ENCODE measurements at regions not wholly inside any gene's neighbourhood (a gene's known extent, or its start where the extent isn't known, plus 50 kb on each side); places are given as distances from the start of the nearest gene placed in this dataset.
"Not testable (repeated sequence)": the region's sequence is repeated elsewhere in the genome, so short reads cannot be mapped to it uniquely, and the experiment has no call there.

DNA sequence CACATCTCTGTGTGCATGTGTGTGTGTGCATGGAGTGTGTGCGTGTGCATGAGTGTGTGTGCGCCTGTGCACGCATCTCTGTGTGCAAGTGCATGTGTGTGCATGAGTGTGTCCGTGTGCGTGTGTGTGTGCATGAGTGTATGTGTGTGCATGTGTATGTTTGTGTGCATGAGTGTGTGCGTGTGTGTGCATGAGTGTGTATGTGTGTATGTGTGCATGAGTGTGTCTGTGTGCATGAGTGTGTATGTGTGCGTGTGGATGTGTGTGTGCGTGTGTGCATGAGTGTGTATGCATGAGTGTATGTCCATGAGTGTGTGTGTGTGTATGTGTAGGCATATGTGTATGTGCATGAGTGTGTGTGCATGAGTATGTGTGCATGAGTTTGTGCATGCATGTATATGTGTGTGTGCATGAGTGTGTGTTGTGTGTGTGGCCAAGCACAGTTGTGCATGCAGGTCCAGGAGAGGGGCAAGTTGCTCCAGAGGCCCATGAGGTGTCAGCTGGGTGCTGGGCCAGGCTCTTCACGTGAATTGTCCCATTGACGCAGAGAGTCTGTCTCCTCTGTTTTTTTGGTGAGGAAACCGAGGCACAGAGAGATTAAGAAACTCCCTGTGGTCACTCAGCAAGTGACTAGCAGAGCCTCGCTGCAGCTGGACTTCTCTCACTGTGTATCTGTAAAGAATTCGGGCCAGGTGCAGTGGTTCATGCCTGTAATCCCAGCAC lies 75.5 kb downstream of the ASB1 start:
- DNase-seq (ENCODE audit: low spot score) = no peak

DNA sequence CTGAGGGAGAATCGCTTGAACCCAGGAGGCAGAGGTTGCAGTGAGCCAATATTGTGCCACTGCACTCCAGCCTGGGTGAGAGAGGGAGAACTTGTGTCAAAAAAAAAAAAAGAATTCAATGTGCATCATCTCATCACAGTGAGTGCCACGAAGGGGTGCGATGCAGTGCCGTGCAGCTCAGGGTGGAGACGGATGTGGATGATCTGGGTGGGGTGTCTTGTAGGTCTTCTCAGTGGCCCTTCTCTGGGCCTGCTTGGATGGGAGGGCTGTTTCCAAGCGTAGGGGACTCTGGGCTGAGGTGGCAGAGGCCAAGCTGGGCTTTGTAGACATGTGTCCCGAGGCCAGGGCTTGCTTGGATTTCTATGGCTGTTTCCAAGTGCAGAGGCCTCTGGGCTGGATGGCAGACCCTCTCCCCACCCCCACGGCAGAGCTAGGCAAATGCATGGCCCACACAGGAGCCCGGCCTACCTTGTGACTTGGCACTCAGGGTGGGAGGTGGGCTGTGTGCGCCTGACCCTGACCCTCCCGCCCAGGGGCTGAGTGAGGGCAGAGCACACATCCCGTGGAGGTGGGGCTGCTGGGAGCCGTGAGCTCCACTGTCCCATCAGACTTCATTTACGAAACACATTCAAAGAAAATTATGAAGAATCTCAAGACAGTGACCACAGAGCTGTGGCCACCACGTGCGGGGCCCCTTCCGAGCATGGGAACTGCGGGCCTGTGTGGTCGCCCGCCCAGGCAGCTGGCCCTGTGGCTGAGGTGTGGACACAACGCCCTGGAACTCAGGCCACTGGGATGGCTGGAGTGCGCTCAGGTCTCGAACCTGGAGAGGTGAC lies 76.4 kb downstream of the ASB1 start:
- DNase-seq (ENCODE audit: low spot score) = no peak

DNA sequence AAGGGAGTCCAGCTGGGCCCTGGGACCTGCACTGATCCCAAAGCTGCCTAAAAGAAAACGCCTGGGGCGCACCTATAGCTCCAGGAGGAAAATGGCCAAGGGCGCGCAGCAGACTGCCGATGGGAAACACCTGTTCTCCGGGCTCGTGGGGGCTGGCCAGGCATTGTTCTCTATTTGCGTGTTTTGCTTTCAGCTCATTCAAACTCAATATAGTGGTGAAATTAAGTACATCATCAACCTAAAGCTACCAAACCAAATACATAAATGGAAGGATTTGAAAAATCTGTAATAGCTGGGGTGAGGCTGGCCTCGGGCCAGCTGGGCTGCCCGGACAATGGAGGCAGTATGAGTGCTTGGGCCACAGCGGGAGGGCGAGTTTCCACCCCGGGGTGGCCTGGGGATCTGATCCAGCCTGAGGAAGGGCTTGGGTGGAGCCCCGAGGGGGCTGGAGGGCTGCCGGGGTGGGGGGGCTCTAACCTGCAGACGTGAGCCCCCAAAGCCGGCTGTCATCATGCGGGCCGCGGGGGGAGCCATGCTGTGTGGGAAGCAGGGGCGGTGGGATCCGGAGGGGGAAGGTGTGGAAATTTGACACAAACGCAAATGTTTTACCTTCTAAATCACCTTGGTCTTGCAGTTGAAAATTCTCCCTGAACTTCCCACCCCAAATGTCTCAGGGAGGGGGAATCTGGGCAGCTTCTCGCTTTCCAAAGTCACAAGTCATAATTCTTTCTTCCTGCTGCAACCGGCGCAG lies 77.6 kb downstream of the ASB1 start:
- no peak for DNase-seq (ENCODE audit: low spot score)

DNA sequence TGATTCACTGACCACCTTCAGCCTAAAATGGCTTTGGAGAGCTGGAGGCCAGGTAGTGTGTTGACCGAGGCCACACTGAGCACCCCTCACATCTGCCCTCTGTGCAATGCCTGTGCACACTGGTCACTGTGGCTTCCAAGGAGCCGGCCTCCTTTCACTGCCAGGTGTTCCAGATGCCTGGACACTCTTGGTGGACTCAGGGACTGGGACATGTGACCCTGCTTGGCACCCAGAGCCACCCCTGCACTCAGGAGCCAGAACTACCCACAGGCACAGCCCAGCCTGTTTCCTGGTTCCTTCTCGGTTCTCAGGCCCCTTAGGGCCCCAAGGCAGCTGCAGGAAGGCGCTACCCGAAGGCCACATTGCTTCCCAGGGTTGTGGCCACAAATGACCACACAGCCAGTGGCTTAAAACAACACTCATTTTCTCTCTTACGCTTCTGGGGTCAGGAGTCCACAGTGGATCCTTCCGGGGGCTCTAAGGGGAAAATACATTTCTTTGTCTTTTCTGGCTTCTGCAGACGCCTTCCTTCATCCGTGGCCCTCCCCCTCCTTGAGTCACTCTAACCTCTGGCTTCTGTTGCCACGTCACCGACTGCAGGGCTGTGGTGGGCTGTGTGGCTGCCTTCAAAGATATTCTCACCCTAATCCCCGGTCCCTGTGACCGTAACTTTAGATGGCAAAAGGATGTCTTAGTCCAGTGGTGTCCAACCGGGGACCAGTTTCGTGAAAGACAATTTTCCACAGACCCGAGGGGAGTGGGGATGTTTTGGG lies 78.6 kb downstream of the ASB1 start:
- DNase-seq (ENCODE audit: low spot score) = no peak

DNA sequence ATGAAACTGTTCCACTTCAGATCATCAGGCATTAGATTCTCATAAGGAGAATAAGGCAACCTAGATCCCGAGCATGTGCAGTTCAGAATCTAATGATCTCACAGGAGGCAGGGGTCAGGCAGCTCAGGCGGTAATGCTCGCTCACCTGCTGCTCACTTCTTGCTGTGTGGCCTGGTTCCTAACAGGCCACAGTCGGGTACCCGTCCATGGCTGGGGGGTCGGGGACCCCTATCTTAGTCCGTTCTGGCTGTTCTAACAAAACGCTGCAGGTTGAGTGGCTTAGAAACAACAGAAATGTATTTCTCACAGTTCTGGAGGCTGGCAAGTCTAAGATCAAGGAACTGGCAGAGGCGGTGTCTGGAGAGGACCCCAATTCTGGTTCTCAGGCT lies 79.2 kb downstream of the ASB1 start:
- DNase-seq (ENCODE audit: low spot score) = no peak

DNA sequence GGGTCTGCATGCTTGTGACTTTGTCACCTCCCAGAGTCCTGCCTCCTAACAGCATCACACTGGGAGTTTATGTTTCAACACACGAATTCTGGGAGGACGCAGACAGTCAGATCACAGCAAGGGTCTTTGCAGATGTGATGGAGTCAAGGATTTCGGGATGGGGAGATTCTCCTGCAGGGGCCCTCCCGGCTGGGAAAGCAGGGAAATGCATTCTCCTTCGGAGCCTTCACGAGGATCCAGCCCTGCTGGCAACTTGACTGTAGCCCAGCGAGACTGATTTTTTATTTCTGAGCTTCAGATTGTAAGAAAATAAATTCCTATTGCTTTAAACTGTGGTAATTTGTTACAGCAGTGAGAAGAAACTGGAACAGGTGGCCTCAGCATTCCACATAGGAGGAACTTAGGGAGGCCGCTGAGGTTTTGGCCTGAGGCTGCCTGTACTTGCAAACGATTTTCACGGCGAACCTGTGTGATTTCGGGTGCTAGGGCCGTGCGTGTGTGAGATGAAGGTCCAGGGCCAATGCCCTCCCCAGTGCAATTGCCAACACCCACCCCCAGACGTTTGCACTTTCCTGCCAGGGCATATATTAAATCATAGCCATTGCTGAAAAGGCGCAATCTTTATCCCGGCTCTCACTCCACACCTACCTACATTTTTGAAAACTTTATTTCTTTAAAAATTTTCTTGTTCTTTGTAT lies 79.8 kb downstream of the ASB1 start:
- no peak for DNase-seq (ENCODE audit: low spot score)

DNA sequence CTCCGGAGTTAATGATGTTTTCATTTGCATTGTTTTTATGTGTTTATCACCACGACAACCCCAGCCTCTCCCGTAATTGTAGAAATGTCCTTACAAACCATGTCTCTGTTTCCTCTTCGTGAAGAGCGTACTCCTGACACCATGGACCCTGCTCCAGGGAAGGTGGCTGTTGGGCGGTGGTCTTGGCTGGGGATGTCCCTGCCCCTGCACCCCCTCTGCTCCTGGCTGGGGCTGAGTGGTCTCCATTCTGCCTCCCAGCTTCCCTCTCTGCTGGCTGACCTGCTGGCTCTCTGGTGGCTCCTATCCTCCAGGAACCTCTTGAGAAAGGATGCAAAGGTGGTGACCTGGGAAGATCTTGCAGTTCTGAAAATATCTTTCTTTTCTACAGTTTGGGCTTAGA lies 81.1 kb downstream of the ASB1 start:
- no peak for DNase-seq (ENCODE audit: low spot score)

DNA sequence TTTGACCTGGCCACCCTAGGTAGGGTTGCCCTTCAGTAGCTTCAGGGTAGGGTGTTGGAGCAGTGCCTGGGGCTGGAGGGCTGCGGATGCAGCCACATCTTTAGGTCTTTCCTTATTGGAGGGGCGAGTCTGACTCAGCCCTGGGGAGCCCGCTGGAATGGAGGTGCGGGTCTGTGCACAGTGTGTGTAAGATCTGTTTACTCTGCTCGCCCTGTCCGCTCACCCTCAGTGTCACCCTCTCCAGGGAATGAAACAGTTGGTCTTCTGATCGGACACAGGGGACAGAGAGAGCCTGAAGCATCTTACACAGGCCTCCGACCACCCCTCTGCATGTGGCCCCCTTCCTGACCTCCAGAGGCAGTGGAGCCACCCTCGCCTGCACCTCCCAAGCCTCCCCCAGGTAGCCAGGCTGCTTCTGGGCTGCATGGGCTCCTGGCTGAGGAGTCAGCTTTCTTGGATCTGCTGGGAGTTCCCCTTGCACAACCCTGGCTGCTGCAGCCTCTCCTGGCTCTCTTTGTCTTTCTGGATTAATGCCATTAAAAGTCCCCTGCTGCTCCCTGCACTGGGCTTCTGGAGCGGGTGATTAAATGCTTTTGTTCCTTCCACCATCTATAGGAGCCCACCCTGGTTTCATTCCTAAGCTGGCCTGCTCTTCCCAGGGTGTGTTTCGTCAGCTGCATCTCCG lies 82.6 kb downstream of the ASB1 start:
- no peak for DNase-seq (ENCODE audit: low spot score)

DNA sequence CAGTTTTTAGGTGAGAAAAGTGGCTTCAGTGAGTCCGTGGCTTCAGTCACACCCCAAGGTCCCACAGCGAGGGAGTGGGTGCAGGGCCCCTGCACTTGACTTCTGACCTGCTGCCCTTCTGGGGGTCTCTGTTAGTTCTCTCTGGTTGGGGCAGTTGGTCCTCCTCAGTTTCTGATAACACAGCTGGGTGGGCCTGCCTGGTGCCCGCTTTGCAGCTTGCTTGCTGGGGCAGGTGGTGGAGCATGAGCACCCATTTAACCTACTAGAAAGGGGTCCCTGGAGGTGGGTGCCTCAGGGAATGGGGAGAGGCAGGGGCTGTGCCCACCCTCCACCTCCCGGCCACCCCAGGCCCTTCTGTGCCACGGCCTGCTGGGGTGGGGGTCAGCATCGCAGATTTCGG lies 83.2 kb downstream of the ASB1 start:
- no peak for DNase-seq (ENCODE audit: low spot score)

DNA sequence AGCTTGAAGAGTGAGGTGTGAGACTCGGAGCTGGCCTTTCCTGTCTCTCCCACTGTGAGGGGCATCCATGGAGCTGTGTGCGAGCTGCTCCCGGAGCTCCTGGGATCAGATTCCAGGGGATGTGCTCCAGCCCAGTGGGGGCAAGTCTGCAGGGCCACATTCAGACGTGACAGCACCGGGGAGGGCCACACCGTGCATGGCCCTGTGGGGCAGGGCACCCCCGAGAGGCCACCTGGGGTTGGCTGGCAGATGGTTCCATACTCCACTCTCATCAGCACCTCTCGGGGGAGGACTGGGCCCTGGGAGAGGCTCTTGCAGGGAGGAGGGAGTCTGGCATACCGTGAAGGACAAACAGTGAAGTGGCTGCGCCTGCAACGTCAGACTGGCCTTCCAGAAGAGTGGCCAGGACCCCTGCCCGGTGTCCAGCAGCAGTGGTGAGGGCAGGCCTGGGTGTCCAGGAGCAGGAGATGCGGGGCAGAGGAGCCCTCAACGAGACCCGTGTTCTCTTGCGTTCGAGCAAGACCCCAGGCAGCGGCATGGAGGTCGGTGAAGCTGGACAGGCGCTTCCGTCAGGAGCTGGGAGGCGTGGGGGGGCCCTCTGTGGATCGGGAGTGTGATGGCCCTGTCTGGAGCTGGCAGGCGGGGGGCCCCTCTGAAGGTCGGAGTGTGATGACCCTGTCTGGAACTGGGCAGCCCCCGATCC lies 84.3 kb downstream of the ASB1 start:
- no peak for DNase-seq (ENCODE audit: low spot score)

DNA sequence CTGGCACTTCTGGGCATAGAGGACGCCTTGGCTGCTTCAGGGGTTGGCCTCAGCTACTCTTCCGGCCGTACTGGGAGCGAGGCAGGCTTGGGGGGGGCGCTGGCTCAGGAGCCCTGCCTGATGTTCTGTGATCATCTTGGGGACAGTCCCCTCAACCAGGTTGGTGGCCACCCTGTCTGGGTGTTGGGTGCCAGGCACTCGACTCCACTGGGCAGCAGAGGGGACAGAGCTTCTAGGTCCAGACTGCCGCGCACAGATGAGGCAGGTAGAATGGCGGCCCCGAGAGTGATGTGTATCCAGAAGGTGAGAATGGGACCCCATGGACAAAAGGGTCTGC lies 84.9 kb downstream of the ASB1 start:
- DNase-seq (ENCODE audit: low spot score) = no peak

DNA sequence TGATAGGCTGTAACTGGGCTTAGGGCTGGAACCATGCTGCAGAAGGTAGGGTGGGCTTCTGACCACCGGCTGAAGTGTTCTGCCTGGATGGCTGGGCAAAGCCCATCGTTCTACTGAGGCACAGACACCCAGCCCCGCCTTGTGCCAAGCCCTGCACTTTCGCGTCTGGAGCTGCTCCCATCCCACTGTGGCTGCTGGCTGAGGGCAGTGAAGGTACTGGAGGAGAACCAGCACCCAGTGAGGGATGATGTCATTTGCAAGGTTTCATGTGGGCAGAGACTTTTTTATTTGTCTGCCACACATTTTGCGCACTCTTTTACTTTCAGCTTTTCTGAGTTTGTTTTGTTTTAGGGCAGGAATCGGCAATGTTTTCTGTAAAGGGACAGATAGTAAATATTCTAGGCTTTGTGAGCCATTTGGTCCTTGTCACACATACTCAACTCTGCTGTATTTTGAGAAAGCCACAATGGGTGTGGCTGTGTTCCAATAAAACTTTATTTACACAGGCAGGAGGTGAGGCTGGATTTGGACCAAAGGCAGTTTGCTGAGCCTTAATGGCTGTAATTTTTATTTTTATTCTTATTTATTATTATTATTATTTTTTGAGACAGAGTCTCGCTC lies 85.6 kb downstream of the ASB1 start:
- DNase-seq (ENCODE audit: low spot score) = no peak

DNA sequence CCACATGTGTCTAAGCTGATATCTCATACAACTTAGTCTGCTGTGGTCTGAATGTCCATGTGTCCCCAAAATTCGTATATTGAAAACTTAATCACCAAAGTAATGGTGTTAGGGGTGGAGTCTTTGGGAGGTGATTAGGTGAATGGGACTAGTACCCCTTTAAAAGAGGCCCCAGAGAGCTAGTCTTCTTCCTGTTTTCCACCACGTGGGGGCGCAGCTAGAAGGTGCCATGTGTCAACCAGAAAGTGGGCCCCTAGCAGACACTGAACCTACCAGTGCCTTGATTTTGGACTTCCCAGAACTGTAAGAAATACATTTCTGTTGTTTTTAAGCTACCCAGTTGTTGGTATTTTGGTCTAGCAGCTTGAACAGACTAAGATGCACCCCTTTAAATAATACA lies 86.6 kb downstream of the ASB1 start:
- no peak for DNase-seq (ENCODE audit: low spot score)

DNA sequence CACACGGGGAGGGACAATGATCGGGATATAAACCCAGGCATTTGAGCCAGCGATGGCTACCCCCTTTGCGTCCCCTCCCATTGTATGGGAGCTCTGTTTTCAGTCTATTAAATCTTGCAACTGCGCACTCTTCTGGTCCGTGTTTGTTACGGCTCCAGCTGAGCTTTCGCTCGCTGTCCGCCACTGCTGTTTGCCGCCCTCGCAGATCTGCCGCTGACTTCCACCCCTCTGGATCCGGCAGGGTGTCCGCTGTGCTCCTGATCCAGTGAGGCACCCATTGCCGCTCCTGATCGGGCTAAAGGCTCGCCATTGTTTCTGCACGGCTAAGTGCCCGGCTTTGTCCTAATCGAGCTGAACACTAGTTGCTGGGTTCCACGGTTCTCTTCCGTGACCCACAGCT lies 87.3 kb downstream of the ASB1 start:
- DNase-seq (ENCODE audit: low spot score) = not testable (repeated sequence)

DNA sequence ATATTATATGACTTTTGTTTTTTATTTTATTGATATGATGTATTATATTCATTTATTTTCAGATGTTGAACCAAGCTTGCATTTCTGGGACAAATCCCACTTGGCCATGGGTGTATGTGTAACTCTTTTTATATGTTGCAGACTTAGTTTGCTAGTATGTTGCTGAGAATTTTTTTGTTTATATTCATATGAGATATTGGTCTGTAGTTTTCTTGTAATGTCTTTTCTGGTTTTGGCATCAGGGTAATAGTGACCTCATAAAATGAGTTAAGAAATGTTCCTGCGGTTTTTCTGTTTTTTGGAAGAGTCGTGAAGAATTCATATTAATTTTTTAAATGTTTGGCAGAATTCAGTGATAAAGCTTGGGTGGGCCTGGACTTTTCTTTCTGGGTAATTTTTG lies 88.7 kb downstream of the ASB1 start:
- no peak for DNase-seq (ENCODE audit: low spot score)

DNA sequence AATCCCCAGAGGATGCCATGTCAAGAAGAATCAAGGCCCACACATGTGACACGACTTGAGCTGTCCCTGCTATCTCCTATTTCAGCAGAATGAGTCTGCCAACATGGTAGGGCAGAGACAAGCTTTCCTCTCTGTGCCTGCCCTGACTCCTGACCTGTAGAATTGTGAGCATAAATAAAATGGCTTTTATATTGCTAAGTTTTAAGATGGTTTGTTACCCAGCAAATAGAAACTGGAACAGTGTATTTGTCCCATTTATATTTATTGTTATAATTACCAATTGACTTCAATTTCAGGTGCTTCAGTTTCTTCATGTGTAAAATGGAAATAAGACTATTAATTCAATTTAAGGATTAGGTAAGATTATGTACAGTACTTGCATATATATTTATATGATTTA lies 90.5 kb downstream of the ASB1 start:
- no peak for DNase-seq (ENCODE audit: low spot score)

DNA sequence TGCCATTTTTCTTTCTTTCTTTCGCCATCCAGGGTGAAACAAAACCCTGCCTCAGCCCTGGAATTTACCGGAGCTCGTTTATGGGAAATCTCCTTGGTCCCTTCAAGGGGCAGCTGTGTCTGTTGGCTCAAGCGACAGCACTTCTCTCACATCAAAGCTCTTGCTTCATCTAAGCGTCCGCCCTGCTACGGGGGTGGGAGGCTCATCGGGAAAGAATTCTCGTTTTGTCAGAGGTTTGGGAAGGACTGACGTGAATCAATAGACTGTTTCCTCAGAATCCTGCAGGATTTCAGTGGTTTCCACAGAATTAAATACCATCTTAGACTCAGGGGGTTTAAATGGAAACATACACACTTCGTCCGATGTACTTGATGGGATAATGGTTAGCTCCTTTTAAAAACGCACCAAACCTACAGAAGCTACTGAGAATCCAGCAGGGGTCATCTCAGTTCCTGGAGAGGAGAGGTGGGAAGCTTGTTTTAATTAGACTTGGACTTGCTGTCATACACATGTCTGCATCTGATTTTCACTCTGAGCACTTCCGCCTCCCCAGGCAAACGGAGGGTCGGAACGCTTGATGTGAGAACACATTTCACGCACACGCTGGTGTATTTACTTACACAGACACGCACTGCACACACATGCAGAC lies 91.6 kb downstream of the ASB1 start:
- no peak for DNase-seq (ENCODE audit: low spot score)

DNA sequence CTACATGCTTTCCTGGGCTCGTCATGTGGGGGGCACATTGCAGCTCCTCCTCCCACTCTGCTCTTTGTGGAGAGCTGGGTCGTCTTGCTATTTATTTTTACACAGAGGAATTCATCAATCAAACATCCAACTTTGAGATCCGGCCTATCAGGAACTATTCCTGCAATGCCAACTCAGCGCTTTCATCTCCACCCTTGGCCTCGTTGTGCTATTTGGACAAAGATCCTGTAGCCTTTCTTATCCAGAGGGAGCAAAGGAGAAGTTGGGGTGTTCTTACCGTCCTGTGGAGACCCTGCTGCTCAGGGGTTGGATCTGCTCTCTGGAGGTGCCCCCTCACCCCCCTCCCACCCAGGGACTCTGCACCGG lies 92.1 kb downstream of the ASB1 start:
- DNase-seq (ENCODE audit: low spot score) = no peak

DNA sequence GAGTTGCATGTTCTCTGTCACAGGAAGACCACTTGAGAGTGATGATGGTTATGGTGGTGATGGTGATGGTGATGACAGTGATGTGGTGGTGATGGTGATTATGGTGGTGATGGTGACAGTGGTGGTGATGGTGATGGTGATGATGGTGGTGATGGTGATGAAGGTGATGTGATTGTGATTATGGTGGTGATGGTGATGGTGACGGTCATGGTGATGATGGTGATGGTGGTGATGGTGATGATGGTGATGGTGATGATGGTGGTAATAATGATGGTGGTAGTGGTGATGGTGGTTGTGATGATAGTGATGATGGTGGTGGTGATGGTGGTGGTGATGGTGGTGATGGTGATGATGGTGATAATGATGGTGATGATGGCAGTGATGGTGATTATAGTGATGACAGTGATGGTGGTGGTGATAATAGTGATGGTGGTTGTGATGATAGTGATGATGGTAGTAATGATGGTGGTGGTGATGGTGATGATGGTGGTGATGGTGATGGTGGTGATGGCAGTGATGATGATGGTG lies 93.7 kb downstream of the ASB1 start:
- no peak for DNase-seq (ENCODE audit: low spot score)
